LNCaP clone FGC (cell line): ENCODE measurements at regions not wholly inside any gene's neighbourhood (a gene's known extent, or its start where the extent isn't known, plus 50 kb on each side); places are given as distances from the start of the nearest gene placed in this dataset.

Source experiments
- DNase-seq: peaks from one replicate; pipeline ENCODE4 v3.0.0-alpha.2; 2011; ENCODE audit warnings: low read depth
- H3K4me3 ChIP-seq: 2 replicates; pipeline ENCODE4 v1.5.1; 2011; ENCODE audit warnings: mild to moderate bottlenecking, low read depth, low read length, control low read depth
- TF ChIP-seq, protein P1 (sequence below): IDR thresholded peaks from 2 replicates; pipeline ENCODE4 v1.5.1; 2012; ENCODE audit warnings: mild to moderate bottlenecking; ENCODE audit not compliant: control insufficient read depth, insufficient read depth; ENCODE audit errors: extremely low read depth

DNA sequence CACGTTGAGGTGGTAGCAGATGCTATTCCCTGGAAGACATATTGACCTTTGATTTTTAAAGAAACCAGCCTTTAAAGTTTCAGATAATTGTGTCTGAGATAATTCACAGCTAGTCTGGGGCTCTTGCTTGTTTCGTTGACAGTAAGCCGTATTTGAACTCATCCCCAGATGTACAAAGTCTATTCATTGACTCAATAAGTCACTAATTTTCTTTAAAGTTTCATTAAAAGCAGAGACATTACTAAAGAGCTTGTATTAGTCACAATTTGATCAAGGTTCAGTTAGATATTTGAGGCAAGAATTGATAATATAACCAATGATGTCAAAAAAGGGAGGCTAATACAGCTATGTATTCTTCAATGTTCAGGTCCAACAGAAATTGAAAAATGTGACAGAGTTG is 158.0 kb downstream of the PCSK1 start:
- DNase-seq = no peak
- H3K4me3 ChIP-seq = no peak overlapping the region
- TF ChIP-seq, protein P1, sequence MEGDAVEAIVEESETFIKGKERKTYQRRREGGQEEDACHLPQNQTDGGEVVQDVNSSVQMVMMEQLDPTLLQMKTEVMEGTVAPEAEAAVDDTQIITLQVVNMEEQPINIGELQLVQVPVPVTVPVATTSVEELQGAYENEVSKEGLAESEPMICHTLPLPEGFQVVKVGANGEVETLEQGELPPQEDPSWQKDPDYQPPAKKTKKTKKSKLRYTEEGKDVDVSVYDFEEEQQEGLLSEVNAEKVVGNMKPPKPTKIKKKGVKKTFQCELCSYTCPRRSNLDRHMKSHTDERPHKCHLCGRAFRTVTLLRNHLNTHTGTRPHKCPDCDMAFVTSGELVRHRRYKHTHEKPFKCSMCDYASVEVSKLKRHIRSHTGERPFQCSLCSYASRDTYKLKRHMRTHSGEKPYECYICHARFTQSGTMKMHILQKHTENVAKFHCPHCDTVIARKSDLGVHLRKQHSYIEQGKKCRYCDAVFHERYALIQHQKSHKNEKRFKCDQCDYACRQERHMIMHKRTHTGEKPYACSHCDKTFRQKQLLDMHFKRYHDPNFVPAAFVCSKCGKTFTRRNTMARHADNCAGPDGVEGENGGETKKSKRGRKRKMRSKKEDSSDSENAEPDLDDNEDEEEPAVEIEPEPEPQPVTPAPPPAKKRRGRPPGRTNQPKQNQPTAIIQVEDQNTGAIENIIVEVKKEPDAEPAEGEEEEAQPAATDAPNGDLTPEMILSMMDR = no peak

GRCh38 chr5:96265487-96265886 is 167.6 kb downstream of the PCSK1 start:
- H3K4me3 ChIP-seq = no peak overlapping the region
- DNase-seq = no peak
- TF ChIP-seq, protein P1 = no peak

DNA sequence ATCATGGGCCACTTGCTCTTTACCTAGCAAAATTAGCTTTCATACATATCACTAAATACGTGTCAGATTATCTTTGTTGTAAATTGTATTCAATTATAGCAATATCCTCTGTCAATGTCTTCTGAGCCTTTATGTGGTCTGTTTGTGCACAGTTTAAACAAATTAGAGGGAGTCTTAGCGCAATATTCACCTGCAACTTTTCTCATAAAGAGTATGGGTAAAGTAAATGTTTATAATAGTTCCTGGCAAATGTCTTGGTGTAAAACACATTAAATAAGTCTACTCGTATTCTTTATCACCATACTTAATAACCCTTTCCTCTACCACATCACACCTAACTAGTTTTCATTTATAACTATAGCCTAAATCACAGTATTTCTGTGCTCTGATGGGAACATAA is 169.0 kb downstream of the PCSK1 start:
- TF ChIP-seq, protein P1 = no peak
- no peak overlapping the region for H3K4me3 ChIP-seq
- DNase-seq = no peak

DNA sequence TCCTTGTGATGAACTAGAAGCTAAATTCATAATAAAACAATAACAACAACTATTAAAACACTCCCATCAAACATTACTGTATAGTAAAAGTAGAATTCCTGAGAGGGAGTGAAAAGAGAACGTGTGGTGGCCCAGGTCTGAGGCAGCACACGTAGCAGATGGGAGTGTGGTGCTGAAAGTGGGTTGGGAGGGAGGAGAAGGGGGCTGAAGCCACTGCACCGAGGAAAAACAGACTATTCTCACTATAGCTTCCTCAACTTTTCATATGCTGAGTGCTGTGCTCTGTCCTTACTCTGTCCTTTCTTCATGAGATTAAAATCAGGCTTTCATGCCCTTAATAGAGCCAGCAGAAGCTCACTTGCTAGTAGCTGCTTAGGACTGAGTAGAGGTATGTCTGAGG is 170.9 kb downstream of the PCSK1 start:
- TF ChIP-seq, protein P1 = no peak
- no peak overlapping the region for H3K4me3 ChIP-seq
- DNase-seq = no peak

DNA sequence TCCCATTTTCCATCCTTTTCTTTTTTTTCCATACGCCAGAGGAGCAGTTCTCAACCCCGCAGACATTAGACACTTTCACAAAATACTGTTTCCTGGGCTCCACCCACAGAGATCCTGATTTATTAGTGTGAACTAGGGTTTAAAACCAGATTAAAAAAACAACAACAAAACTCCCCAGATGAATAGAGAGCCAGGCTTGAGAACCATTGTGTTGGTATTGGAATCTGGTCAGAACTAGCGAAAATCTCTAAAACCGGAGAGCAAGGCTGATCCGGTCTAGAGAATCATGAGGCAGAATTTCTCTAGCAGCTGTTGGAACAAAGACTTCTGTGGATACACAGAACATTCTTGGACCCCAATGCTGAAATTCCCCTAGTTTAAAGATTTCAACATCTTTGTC is 173.0 kb downstream of the PCSK1 start:
- TF ChIP-seq, protein P1 = no peak
- no peak overlapping the region for H3K4me3 ChIP-seq
- DNase-seq = no peak

GRCh38 chr5:96259151-96259772 is 173.8 kb downstream of the PCSK1 start:
- H3K4me3 ChIP-seq = no peak overlapping the region
- no peak for DNase-seq
- TF ChIP-seq, protein P1 = no peak

- no peak overlapping the region for H3K4me3 ChIP-seq
- DNase-seq = no peak
These were observed 174.4 kb downstream of the PCSK1 start for GRCh38 chr5:96258692-96259091.

More at GRCh38 chr5:96258692-96259091, 174.4 kb downstream of the PCSK1 start:
- TF ChIP-seq, protein P1 = no peak
